SJSA1 (cell line): ENCODE measurements at regions not wholly inside any gene's neighbourhood (a gene's known extent, or its start where the extent isn't known, plus 50 kb on each side); places are given as distances from the start of the nearest gene placed in this dataset.

Experiments
- DNase-seq, 2 experiments: peaks; one replicate each; pipeline ENCODE4 v3.0.0-alpha.2; 2015 to 2020; ENCODE audit warnings: low spot score in 2 of 2, low read depth in 1 of 2
- H3K27ac ChIP-seq: fragments of 250-450 bp; sonication (Bioruptor Pico); 2 replicates; pipeline ENCODE4 v1.5.1; 2020; ENCODE audit warnings: mild to moderate bottlenecking, moderate library complexity
- H3K27me3 ChIP-seq: fragments of 250-450 bp; sonication (Bioruptor Pico); replicated peaks from 2 replicates; pipeline ENCODE4 v1.5.1; 2020; ENCODE audit warnings: mild to moderate bottlenecking, moderate library complexity
- H3K36me3 ChIP-seq: fragments of 250-450 bp; sonication (Bioruptor Pico); 2 replicates; pipeline ENCODE4 v1.5.1; 2020; ENCODE audit warnings: mild to moderate bottlenecking
- H3K4me1 ChIP-seq: fragments of 250-450 bp; sonication (Bioruptor Pico); replicated peaks from 2 replicates; pipeline ENCODE4 v1.6.1; 2021; ENCODE audit warnings: mild to moderate bottlenecking
- H3K4me3 ChIP-seq: fragments of 250-450 bp; sonication (Bioruptor Pico); 2 replicates; pipeline ENCODE4 v1.5.1; 2020; ENCODE audit warnings: mild to moderate bottlenecking
- H3K9me3 ChIP-seq: fragments of 250-450 bp; sonication (Bioruptor Pico); replicated peaks from 2 replicates; pipeline ENCODE4 v1.5.1; 2020; ENCODE audit warnings: mild to moderate bottlenecking

DNA sequence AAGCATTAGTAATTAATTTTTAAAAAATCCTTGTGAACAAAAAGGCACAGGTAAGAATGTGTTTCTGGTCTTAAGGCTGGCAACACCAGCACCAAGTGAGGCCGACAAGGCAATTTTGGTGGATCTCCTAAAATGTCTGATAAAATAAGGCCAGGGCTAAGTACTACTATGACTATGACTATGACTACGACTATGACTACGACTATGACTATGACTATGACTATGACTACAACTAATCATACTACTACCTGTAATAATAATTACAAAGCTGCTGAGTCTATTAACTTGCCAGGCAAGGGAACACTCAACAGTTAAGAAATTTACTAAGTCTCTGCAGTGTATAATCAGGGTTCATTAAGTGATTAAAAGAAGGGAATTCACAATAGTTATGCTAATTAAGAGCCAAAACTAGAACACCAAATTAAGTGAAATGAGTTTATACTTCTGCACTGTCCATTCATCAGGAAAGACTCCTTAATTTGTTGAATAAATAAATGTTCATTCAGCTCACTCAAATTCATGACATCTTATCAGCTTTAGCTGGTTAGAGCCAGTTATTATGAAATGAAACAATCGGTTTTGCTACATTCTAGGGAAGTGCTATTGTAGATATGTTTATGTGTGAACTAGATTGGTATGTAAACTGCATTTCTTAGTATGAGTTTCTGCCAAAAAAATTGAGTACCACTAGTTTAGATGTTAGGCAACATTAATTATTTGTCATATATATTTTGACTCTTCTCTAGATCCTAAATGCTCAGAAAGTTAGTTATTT lies 1626.2 kb upstream of the PCDH20 start:
- Histone ChIP-seq H3K27ac (no peak overlapping the region), H3K4me1 (no peaks in the 10 kb centered on the region), H3K36me3 (no peaks in the 10 kb centered on the region), H3K4me3 (no peak overlapping the region), H3K9me3 (no peaks in the 10 kb centered on the region), H3K27me3 (no peaks in the 10 kb centered on the region)
- no peak for DNase-seq

DNA sequence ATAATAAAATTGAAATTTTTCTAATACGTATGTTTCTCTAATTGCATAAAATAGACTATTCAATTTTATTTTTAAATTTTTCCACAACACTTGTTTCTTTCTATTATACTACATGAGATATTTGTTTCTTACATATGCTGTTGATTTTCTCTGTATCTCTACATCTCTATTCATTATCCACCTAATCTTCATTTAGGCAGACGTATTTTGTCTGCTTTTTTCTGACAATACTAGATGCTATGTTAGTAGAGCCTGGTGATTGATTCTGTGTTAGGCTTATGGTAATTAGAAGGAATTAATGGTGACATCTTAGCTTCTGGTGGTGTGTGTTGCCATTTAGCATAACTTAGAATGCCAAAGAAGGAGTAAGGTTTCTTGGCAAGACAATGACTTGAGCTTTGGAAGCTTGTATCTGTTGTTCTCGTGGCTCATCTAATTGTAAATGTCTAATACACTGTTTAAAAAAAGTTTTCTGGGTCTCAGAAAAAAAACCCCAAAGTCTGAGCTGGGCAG lies 1610.7 kb upstream of the PCDH20 start:
- H3K27me3 ChIP-seq = no peaks in the 10 kb centered on the region
- H3K4me3 ChIP-seq = no peak overlapping the region
- H3K4me1 ChIP-seq = no peaks in the 10 kb centered on the region
- H3K9me3 ChIP-seq = no peaks in the 10 kb centered on the region
- H3K36me3 ChIP-seq = no peaks in the 10 kb centered on the region
- no peak for DNase-seq
- H3K27ac ChIP-seq = no peak overlapping the region

DNA sequence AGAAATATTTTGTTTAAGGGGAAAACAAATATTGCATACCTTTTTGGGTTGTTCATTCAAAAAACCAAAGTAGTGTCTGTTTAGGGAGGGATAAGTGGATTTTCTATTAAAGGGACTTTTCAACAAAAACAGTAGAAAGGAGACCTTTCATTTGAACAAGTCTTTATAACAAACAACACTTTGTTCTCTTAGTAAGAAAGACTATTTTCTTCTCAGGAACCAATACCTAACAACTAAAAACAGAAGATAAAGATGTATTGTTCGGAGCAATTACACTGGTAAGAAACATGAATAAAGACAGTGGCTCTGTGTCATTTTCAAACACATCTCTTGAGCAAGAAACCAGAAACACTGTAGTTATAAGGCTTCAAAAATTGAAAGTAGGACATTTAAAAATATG lies 1610.1 kb upstream of the PCDH20 start:
- H3K4me3 ChIP-seq = no peak overlapping the region

DNA sequence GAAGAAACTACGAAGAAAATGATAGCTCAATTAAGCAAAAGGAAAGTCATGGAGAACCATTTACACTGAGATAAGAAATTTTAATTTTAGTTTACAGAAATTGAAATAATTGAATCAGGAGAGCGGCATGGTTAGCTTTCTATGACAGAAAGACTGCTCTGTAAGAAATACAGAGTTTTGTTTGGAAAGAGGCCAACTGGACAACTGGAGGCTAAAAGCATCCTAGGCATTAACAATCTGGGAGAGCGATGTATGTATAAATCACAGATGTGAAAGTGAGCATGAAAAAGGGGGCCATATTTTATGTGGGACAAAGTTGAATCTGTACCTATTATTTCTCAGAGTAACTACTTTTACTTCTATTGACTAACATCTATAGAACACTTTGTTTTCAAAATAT lies 1608.8 kb upstream of the PCDH20 start:
- Histone ChIP-seq H3K9me3 (no peaks in the 10 kb centered on the region), H3K4me3 (no peak overlapping the region), H3K27ac (no peak overlapping the region), H3K27me3 (no peaks in the 10 kb centered on the region), H3K4me1 (no peaks in the 10 kb centered on the region), H3K36me3 (no peaks in the 10 kb centered on the region)
- DNase-seq = no peak

More for the DNA sequence above, 1610.1 kb upstream of the PCDH20 start:
- Histone ChIP-seq H3K36me3 (no peaks in the 10 kb centered on the region), H3K27ac (no peak overlapping the region), H3K4me1 (no peaks in the 10 kb centered on the region), H3K9me3 (no peaks in the 10 kb centered on the region), H3K27me3 (no peaks in the 10 kb centered on the region)
- no peak for DNase-seq

DNA sequence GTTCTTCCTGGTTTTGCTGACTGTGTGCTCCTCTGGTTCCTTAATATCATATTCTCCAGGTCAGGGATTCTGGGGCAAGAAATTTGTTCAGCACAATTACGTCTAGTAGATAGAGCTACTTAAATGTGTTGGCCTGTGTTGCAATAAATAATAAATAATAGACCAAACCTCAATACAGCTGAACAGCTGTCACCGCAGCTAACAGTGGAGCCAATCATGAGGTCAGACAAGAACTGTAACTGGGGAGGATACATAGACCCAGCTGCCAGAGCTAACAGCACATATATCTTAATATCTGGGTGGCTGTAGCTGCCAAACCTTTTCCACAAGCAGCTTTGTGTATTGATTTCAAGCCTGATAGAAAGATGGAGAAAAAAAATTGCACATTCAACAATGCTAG lies 1596.3 kb upstream of the PCDH20 start:
- H3K9me3 ChIP-seq = no peaks in the 10 kb centered on the region
- H3K4me3 ChIP-seq = no peak overlapping the region
- no peaks in the 10 kb centered on the region for H3K36me3 ChIP-seq
- no peaks in the 10 kb centered on the region for H3K4me1 ChIP-seq
- no peak overlapping the region for H3K27ac ChIP-seq
- no peak for DNase-seq
- no peaks in the 10 kb centered on the region for H3K27me3 ChIP-seq

DNA sequence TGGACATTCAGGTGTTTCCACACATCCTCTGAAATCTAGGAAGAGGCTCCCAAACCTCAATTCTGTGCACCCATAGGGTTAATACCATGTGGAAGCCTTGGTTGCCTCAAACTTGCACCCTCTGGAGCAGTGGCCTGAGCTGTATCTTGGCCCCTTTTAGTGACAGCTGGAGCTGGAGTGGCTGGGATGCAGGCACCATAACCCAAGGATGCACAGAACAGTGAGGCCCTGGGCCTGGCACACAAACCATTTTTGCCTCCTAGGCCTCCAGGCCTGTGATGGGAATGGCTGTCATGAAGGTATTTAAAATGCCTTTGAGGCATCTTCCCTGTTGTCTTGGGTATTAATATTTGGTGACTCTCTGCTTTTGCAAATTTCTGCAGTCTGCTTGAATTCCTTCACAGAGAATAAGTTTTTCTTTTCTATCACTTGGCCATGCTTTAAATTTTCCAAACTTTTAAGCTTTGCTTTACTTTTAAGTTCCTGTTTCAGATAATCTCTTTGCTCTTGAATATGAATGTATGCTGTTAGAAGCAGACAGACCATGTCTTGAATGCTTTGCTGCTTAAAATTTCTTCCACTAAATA lies 1594.5 kb upstream of the PCDH20 start:
- Histone ChIP-seq H3K27me3 (no peaks in the 10 kb centered on the region), H3K9me3 (no peaks in the 10 kb centered on the region), H3K4me3 (no peak overlapping the region), H3K4me1 (no peaks in the 10 kb centered on the region), H3K36me3 (no peaks in the 10 kb centered on the region), H3K27ac (no peak overlapping the region)
- DNase-seq = no peak

DNA sequence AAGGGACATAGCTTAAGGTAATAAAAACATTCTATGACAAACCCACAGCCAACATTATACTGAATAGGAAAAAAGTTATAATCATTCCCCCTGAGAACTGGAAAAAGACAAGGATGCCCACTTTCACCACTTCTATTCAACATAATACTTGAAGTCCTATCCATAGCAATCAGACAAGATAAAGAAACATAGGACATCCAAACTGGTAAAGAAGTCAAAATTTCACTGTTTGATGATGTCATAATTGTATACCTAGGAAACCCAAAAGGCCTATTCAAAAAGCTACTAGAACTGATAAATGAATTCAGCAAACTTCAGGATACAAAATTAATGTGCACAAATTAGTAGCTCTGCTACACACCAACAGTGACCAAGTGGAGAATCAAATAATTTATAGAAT lies 1590.0 kb upstream of the PCDH20 start:
- DNase-seq = no peak
- H3K27me3 ChIP-seq = no peaks in the 10 kb centered on the region
- no peak overlapping the region for H3K4me3 ChIP-seq

DNA sequence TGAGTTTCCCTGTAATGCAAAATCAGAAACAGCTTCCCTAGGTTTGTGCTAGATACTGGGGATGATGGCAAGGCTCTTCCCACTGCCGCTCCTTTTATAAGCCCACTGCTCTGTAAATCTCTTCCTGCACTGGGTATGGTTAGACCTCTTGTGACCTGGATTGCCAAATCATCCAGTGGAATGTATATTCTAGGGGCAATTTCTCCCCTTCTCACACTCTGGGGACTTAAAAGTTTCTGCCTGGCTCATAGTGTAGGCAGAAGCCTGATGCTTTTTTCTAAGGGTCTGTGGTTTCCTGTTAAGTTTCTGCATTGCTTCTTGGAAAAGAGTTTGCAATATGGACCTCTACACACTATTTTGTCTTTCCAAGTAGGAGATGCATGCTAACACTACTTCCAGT lies 1582.0 kb upstream of the PCDH20 start:
- H3K4me3 ChIP-seq = no peak overlapping the region
- DNase-seq = no peak
- H3K27me3 ChIP-seq = no peaks in the 10 kb centered on the region
- no peaks in the 10 kb centered on the region for H3K9me3 ChIP-seq
- no peaks in the 10 kb centered on the region for H3K36me3 ChIP-seq
- H3K4me1 ChIP-seq = no peaks in the 10 kb centered on the region
- H3K27ac ChIP-seq = no peak overlapping the region

More for the DNA sequence above, 1590.0 kb upstream of the PCDH20 start:
- no peaks in the 10 kb centered on the region for H3K9me3 ChIP-seq
- H3K36me3 ChIP-seq = no peaks in the 10 kb centered on the region
- H3K4me1 ChIP-seq = no peaks in the 10 kb centered on the region
- H3K27ac ChIP-seq = no peak overlapping the region

DNA sequence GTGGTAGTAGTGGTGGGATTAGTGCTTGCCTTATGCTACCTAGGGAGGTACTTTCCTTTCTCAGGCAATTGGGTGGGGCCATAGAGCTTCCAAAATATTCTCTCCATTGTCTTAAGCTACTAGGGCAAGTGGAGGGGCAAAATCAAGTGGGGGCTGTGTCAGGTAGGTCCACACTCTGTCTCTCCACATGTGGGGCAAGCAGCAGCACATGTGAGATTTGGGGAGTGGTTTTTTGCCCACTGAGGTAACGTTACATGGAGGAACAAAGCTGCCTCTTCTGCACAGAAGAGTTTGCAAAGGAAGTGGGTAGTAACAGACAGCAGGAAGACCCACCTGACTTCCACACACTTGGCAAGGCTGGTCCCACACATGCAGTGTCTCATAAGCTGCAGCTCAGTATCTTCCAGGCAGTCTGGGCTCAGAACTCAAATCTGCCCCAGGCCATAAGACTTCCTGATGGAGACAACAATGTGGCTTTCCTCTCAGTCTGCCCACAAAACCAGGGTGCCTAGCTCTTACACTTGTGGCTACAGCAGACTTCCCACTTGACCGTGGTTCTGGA lies 1581.5 kb upstream of the PCDH20 start:
- H3K36me3 ChIP-seq = no peaks in the 10 kb centered on the region
- H3K4me3 ChIP-seq = no peak overlapping the region
- no peak overlapping the region for H3K27ac ChIP-seq
- no peak for DNase-seq
- no peaks in the 10 kb centered on the region for H3K9me3 ChIP-seq
- H3K4me1 ChIP-seq = no peaks in the 10 kb centered on the region
- no peaks in the 10 kb centered on the region for H3K27me3 ChIP-seq

DNA sequence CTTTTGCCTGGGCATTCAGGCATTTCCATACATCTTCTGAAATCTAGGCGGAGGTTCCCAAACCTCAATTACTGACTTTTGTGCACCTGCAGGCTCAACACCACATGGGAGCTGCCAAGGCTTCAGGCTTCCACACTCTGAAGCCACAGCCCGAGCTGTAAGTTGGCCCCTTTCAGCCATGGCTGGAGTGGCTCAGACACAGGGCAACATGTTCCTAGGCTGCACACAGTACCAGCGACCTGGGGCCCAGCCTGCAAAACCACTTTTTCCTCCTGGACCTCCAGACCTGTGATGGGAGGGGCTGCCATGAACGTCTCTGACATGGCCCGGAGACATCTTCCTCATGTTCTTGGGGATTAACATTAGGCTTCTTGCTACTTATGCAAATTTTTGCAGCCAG lies 1558.2 kb upstream of the PCDH20 start:
- no peak for DNase-seq
- Histone ChIP-seq H3K36me3 (no peaks in the 10 kb centered on the region), H3K27ac (no peak overlapping the region), H3K27me3 (no peaks in the 10 kb centered on the region), H3K4me1 (no peaks in the 10 kb centered on the region), H3K4me3 (no peak overlapping the region), H3K9me3 (no peaks in the 10 kb centered on the region)

DNA sequence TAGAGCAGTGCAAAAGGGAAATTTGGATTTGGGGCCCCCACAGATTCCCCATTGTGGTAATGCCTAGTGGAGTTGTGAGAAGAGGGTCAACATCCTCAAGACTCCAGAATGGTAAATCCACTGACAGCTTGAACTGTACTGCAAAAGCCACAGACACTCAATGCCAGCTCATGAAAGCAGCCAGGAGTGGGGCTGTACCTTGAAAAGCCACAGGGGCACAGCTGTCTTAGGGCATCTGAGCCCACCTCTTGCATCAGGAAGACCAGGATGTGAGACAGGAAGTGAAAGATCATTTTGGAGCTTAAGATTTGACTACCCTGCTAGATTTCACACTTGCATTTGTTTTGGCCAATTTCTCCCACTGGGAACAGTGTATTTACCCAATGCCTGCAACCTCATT lies 1548.9 kb upstream of the PCDH20 start:
- Histone ChIP-seq H3K9me3 (no peaks in the 10 kb centered on the region), H3K27me3 (no peaks in the 10 kb centered on the region), H3K36me3 (no peaks in the 10 kb centered on the region), H3K4me3 (no peak overlapping the region), H3K4me1 (no peaks in the 10 kb centered on the region), H3K27ac (no peak overlapping the region)
- DNase-seq = no peak

DNA sequence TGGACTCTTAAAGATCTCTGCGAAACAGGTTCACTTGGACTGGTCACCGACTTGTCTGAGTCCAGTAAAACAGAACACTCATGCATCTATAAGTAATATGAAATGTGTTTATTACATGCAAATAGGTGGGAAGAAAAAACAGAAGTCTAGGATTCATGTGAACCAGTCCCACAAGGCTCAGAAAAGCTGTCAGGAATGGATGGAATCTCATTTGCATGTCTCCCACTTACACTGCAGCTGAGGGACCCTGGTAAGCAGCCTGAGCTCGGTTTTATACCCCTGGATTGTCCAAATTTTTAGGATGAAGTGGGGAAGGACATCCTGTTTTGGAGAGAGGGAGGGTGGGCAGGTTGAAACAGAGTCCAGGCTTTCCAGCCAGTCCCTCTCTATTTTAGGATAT lies 1545.1 kb upstream of the PCDH20 start:
- Histone ChIP-seq H3K36me3 (no peaks in the 10 kb centered on the region), H3K27ac (no peak overlapping the region), H3K27me3 (no peaks in the 10 kb centered on the region), H3K4me1 (no peaks in the 10 kb centered on the region), H3K4me3 (no peak overlapping the region), H3K9me3 (no peaks in the 10 kb centered on the region)
- DNase-seq = no peak

DNA sequence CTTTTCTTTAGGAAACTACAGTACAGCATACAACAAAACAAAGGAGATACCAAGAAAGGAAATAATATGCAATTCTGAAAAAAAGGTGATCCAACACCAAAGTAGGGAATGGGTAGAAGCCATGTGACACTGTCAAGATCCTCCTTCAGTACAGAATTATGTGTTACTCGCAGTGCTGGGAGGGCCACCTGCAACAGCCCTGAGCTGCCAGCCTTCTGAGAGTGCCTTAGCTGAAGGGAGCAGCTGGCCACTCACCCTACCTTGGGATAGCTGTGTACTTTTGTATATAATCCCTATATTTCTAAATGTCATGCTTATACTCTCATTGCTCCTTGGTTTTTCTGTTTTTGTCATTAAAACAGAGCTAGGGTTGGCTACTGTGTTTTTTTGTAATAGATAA lies 1518.2 kb upstream of the PCDH20 start:
- Histone ChIP-seq H3K4me3 (no peak overlapping the region), H3K27me3 (no peaks in the 10 kb centered on the region), H3K4me1 (no peaks in the 10 kb centered on the region), H3K36me3 (no peaks in the 10 kb centered on the region), H3K27ac (no peak overlapping the region), H3K9me3 (no peaks in the 10 kb centered on the region)
- no peak for DNase-seq

DNA sequence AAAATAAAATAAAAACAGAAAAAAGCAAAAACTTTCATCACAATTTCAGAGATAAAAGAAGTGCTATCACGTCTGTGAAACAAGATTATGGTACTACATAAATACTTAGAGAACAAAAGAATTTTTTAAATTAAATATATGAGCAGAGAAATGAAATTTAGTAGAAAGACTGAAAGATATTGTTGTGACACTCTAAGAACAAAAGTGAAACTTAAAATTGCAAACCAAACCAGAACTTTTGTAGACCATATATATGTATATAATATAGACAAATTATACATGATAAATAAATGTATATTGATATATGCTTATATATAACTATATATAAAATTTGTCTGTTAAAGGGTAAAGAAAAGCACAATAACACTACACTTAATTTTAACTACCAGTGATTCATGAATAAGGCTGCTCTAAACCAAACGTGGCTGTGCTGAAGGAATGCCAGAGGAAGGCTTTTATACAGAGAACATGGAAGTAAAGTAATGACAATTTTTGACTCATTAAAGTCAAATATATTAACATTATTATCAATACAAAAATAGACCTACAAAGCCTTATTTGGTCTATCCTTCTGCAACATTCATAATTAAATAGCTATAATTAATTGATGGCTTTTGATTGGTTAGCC lies 1516.7 kb upstream of the PCDH20 start:
- no peaks in the 10 kb centered on the region for H3K4me1 ChIP-seq
- no peak overlapping the region for H3K4me3 ChIP-seq
- H3K27ac ChIP-seq = no peak overlapping the region
- no peaks in the 10 kb centered on the region for H3K36me3 ChIP-seq
- DNase-seq = no peak
- H3K9me3 ChIP-seq = no peaks in the 10 kb centered on the region
- no peaks in the 10 kb centered on the region for H3K27me3 ChIP-seq
